Neural cell (in vitro differentiated cells): ENCODE measurements at regions not wholly inside any gene's neighbourhood (a gene's known extent, or its start where the extent isn't known, plus 50 kb on each side); places are given as distances from the start of the nearest gene placed in this dataset.

Experiments
- H2AFZ ChIP-seq: fragments of 200-600, 300-800 bp; sonication (generic), shearing (Covaris generic); 2 replicates; pipeline ENCODE4 v1.6.0; 2014; ENCODE audit warnings: low read depth, mild to moderate bottlenecking, antibody characterized with exemption, low read length, moderate library complexity
- H3F3A ChIP-seq: fragments of 200-600 bp; shearing (Covaris generic); 2 replicates; pipeline ENCODE4 v1.6.1; 2016; ENCODE audit warnings: mild to moderate bottlenecking, moderate library complexity, mixed read lengths, antibody characterized with exemption, low read length; ENCODE audit not compliant: insufficient read depth, poor library complexity, severe bottlenecking
- H3K27ac ChIP-seq: fragments of 200-600, 300-800 bp; sonication (generic), shearing (Covaris generic); 2 replicates; pipeline ENCODE4 v1.5.1; 2014; ENCODE audit warnings: mild to moderate bottlenecking, low read length, moderate library complexity
- H3K27me3 ChIP-seq: fragments of 300-800, 200-600 bp; sonication (generic), shearing (Covaris generic); 2 replicates; pipeline ENCODE4 v1.6.0; 2014; ENCODE audit warnings: mild to moderate bottlenecking, low read depth, low read length, moderate library complexity; ENCODE audit not compliant: insufficient read depth
- H3K36me3 ChIP-seq: fragments of 300-800, 200-600 bp; sonication (generic), shearing (Covaris generic); 2 replicates; pipeline ENCODE4 v1.5.1; 2014; ENCODE audit warnings: mild to moderate bottlenecking, antibody characterized with exemption, low read length, moderate library complexity; ENCODE audit not compliant: insufficient read depth
- H3K4me2 ChIP-seq: fragments of 300-800, 200-600 bp; sonication (generic), shearing (Covaris generic); 2 replicates; pipeline ENCODE4 v1.6.0; 2014; ENCODE audit warnings: mild to moderate bottlenecking, low read length
- H3K4me3 ChIP-seq: fragments of 300-800, 200-600 bp; sonication (generic), shearing (Covaris generic); 2 replicates; pipeline ENCODE4 v1.5.1; 2014; ENCODE audit warnings: mild to moderate bottlenecking, low read length, moderate library complexity
- H3K79me2 ChIP-seq: fragments of 200-600 bp; shearing (Covaris generic); replicated peaks from 2 replicates; pipeline ENCODE4 v1.6.0; 2014; ENCODE audit warnings: mild to moderate bottlenecking, low read length, moderate library complexity; ENCODE audit not compliant: insufficient read depth
- H3K9ac ChIP-seq: fragments of 300-800, 200-600 bp; sonication (generic), shearing (Covaris generic); 2 replicates; pipeline ENCODE4 v1.6.1; 2016; ENCODE audit warnings: mild to moderate bottlenecking, low read length, mixed read lengths
- H3K9me2 ChIP-seq: fragments of 200-600 bp; shearing (Covaris generic); 2 replicates; pipeline ENCODE4 v1.6.1; 2016; ENCODE audit warnings: mild to moderate bottlenecking, low read length, mixed read lengths; ENCODE audit not compliant: insufficient read depth
- H3K9me3 ChIP-seq: fragments of 200-600, 300-800 bp; sonication (generic), shearing (Covaris generic); 2 replicates; pipeline ENCODE4 v1.6.1; 2016; ENCODE audit warnings: mild to moderate bottlenecking, mixed run types, low read length, moderate library complexity, mixed read lengths
- H4K20me1 ChIP-seq: fragments of 200-600 bp; shearing (Covaris generic); 2 replicates; pipeline ENCODE4 v1.6.1; 2016; ENCODE audit warnings: mild to moderate bottlenecking, mixed run types; ENCODE audit not compliant: insufficient read depth
- EP300 ChIP-seq: fragments of 450-650 bp; conservative IDR thresholded peaks from 2 replicates; pipeline ENCODE4 v1.6.1; 2014; ENCODE audit warnings: antibody characterized with exemption, mild to moderate bottlenecking, moderate library complexity; ENCODE audit not compliant: poor library complexity, severe bottlenecking
- EZH2 ChIP-seq: fragments of 200-600, 300-800 bp; shearing (Covaris generic), sonication (generic); IDR thresholded peaks from 2 replicates; pipeline ENCODE4 v1.6.1; 2014; ENCODE audit warnings: antibody characterized with exemption, low read length, borderline replicate concordance, mild to moderate bottlenecking; ENCODE audit not compliant: insufficient read depth, poor library complexity, severe bottlenecking
- MXI1 ChIP-seq: fragments of 450-650 bp; conservative IDR thresholded peaks from 2 replicates; pipeline ENCODE4 v1.6.1; 2014; ENCODE audit warnings: antibody characterized with exemption, mild to moderate bottlenecking; ENCODE audit not compliant: poor library complexity, severe bottlenecking
- POLR2AphosphoS5 ChIP-seq: IDR thresholded peaks from 2 replicates; pipeline ENCODE4 v1.6.1; 2012
- RAD21 ChIP-seq: fragments of 450-650 bp; conservative IDR thresholded peaks from 2 replicates; pipeline ENCODE4 v1.6.1; 2014; ENCODE audit warnings: antibody characterized with exemption, mild to moderate bottlenecking, moderate library complexity
- SMC3 ChIP-seq: fragments of 450-650 bp; conservative IDR thresholded peaks from 2 replicates; pipeline ENCODE4 v1.6.1; 2014; ENCODE audit warnings: antibody characterized with exemption, mild to moderate bottlenecking, moderate library complexity; ENCODE audit not compliant: poor library complexity
- TAF1 ChIP-seq: IDR thresholded peaks from 2 replicates; pipeline ENCODE4 v1.6.1; 2012; ENCODE audit warnings: low read depth
- TF ChIP-seq, protein P1 (sequence below): fragments of 450-650 bp; IDR thresholded peaks from 2 replicates; pipeline ENCODE4 v1.5.1; 2014; ENCODE audit warnings: antibody characterized with exemption, mild to moderate bottlenecking, moderate library complexity; ENCODE audit not compliant: poor library complexity, severe bottlenecking
- TF ChIP-seq, protein P2 (sequence below): IDR thresholded peaks from 2 replicates; pipeline ENCODE4 v1.6.1; 2012; ENCODE audit warnings: borderline replicate concordance

DNA sequence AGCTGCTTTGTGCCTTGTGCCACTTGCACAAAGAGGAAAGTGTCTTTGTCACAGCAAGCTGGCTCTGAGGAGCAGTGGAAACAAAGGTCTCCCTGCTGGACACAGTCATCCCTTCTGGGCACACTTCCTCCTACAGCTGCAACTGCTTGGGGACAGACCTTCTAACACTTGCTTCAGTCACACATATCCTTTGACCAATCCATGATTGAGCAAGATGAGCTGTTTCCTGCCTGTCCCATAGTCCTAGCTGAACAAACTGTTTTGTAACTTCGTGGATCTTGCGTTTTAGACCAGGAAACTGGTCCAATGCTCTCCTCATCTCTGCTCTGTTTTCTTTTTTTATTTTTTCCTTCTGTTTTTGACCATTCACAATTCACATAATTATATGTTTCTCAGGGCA lies 98.5 kb downstream of the RRAGB start:
- no peak overlapping the region for H3K27ac ChIP-seq

DNA sequence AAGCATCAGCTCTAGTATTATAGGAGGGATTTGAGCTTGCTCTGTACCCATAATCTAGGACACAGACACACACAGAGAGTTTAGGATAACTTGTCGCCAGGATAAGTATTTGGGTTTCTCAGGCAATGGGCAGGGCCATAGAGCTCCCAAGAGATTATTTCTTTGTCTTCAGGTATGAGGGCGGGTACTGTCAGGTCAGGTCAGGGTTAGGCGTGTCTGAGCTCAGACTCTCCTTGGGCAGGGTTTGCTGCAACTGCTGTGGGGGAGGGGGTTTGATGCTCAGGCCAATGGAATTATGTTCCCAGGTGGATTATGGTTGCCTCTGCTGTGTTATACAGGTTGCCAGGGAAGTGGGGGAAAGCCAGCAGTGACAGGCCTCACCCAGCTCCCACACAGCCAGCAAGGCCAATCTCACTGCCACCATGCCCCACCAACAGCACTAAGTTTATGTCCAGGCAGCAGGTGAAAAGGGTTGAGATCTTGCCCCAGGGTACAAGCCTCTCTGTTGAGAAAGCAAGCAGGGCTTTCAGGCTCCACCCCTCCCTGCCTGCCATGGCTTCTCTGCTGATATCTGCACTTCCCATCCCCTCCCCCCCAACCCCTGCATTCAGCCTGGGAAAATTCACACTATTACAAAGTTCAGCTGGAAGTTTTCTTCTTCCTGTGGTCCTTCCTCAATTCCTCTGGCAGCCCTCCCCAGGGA lies 101.3 kb downstream of the RRAGB start:
- H2AFZ ChIP-seq, result no peak overlapping the region

More for the DNA sequence above, 98.5 kb downstream of the RRAGB start:
- no peaks in the 10 kb centered on the region for H3K79me2 ChIP-seq
- H3K36me3 ChIP-seq, result no peaks in the 10 kb centered on the region
- H2AFZ ChIP-seq, result no peak overlapping the region
- H3K9me3 ChIP-seq, result no peaks in the 10 kb centered on the region
- H4K20me1 ChIP-seq, result no peaks in the 10 kb centered on the region
- TF ChIP-seq SMC3 (no peak), EP300 (no peak), TAF1 (no peak), MXI1 (no peak), EZH2 (no peak), POLR2AphosphoS5 (no peak), RAD21 (no peak)
- TF ChIP-seq, protein P1, sequence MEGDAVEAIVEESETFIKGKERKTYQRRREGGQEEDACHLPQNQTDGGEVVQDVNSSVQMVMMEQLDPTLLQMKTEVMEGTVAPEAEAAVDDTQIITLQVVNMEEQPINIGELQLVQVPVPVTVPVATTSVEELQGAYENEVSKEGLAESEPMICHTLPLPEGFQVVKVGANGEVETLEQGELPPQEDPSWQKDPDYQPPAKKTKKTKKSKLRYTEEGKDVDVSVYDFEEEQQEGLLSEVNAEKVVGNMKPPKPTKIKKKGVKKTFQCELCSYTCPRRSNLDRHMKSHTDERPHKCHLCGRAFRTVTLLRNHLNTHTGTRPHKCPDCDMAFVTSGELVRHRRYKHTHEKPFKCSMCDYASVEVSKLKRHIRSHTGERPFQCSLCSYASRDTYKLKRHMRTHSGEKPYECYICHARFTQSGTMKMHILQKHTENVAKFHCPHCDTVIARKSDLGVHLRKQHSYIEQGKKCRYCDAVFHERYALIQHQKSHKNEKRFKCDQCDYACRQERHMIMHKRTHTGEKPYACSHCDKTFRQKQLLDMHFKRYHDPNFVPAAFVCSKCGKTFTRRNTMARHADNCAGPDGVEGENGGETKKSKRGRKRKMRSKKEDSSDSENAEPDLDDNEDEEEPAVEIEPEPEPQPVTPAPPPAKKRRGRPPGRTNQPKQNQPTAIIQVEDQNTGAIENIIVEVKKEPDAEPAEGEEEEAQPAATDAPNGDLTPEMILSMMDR, result no peak
- TF ChIP-seq, protein P2, sequence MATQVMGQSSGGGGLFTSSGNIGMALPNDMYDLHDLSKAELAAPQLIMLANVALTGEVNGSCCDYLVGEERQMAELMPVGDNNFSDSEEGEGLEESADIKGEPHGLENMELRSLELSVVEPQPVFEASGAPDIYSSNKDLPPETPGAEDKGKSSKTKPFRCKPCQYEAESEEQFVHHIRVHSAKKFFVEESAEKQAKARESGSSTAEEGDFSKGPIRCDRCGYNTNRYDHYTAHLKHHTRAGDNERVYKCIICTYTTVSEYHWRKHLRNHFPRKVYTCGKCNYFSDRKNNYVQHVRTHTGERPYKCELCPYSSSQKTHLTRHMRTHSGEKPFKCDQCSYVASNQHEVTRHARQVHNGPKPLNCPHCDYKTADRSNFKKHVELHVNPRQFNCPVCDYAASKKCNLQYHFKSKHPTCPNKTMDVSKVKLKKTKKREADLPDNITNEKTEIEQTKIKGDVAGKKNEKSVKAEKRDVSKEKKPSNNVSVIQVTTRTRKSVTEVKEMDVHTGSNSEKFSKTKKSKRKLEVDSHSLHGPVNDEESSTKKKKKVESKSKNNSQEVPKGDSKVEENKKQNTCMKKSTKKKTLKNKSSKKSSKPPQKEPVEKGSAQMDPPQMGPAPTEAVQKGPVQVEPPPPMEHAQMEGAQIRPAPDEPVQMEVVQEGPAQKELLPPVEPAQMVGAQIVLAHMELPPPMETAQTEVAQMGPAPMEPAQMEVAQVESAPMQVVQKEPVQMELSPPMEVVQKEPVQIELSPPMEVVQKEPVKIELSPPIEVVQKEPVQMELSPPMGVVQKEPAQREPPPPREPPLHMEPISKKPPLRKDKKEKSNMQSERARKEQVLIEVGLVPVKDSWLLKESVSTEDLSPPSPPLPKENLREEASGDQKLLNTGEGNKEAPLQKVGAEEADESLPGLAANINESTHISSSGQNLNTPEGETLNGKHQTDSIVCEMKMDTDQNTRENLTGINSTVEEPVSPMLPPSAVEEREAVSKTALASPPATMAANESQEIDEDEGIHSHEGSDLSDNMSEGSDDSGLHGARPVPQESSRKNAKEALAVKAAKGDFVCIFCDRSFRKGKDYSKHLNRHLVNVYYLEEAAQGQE, result no peak
- H3F3A ChIP-seq, result no peaks in the 10 kb centered on the region
- no peak overlapping the region for H3K4me3 ChIP-seq
- H3K9ac ChIP-seq, result no peak overlapping the region
- H3K4me2 ChIP-seq, result no peak overlapping the region
- H3K9me2 ChIP-seq, result no peaks in the 10 kb centered on the region
- H3K27me3 ChIP-seq, result no peaks in the 10 kb centered on the region

More for the DNA sequence above, 101.3 kb downstream of the RRAGB start:
- Histone ChIP-seq H3K27me3 (no peaks in the 10 kb centered on the region), H3K9ac (no peak overlapping the region), H3K9me3 (no peaks in the 10 kb centered on the region), H3K36me3 (no peaks in the 10 kb centered on the region), H3F3A (no peaks in the 10 kb centered on the region), H4K20me1 (no peaks in the 10 kb centered on the region), H3K4me3 (no peak overlapping the region), H3K4me2 (no peak overlapping the region), H3K27ac (no peak overlapping the region), H3K79me2 (no peaks in the 10 kb centered on the region), H3K9me2 (no peaks in the 10 kb centered on the region)
- TF ChIP-seq, protein P1, result no peak
- TF ChIP-seq SMC3 (no peak), EZH2 (no peak), RAD21 (no peak), EP300 (no peak), MXI1 (no peak), TAF1 (no peak), POLR2AphosphoS5 (no peak)
- TF ChIP-seq, protein P2, result no peak
